Calu3 (cell line): ENCODE measurements at regions not wholly inside any gene's neighbourhood (a gene's known extent, or its start where the extent isn't known, plus 50 kb on each side); places are given as distances from the start of the nearest gene placed in this dataset.

Source experiments
- BruUV-seq: library from RNA; stranded (reverse); fragments of 400-500 nt; replicated peaks from 2 replicates; lab custom pipeline; 2021; lab: Mats Ljungman, UMichigan
- CTCF ChIA-PET: fragments of 300-600 bp; sonication (Branson Sonifier 250); formaldehyde crosslinking; loops from one replicate; lab custom pipeline; 2022; ENCODE audit warnings: antibody characterized with exemption; lab: Charles Lee
- DNase-seq: peaks from one replicate; pipeline ENCODE4 v3.0.0; 2022
- H3K27ac Mint-ChIP-seq: one replicate; pipeline ENCODE4 v1.8.0; 2022; ENCODE audit warnings: mixed read lengths; ENCODE audit not compliant: unreplicated experiment
- H3K27me3 Mint-ChIP-seq: one replicate; pipeline ENCODE4 v1.8.0; 2022; ENCODE audit warnings: mixed read lengths; ENCODE audit not compliant: unreplicated experiment
- H3K36me3 Mint-ChIP-seq: one replicate; pipeline ENCODE4 v1.8.0; 2022; ENCODE audit warnings: mild to moderate bottlenecking, moderate library complexity, mixed read lengths; ENCODE audit not compliant: insufficient read depth, unreplicated experiment
- H3K4me1 Mint-ChIP-seq: one replicate; pipeline ENCODE4 v1.8.0; 2022; ENCODE audit warnings: mild to moderate bottlenecking, low read depth, mixed read lengths; ENCODE audit not compliant: unreplicated experiment
- H3K4me3 Mint-ChIP-seq: one replicate; pipeline ENCODE4 v1.8.0; 2022; ENCODE audit warnings: mild to moderate bottlenecking, low read depth, moderate library complexity, mixed read lengths; ENCODE audit not compliant: unreplicated experiment
- H3K9me3 Mint-ChIP-seq: one replicate; pipeline ENCODE4 v1.8.0; 2022; ENCODE audit warnings: low read depth, mixed read lengths; ENCODE audit not compliant: unreplicated experiment
- CTCF ChIP-seq: fragments of 200-600 bp; IDR thresholded peaks from one replicate; pipeline ENCODE4 v1.8.0; 2022; ENCODE audit warnings: antibody characterized with exemption; ENCODE audit not compliant: unreplicated experiment
- intact Hi-C: fragments of 100-400 bp; cut with micrococcal nuclease; formaldehyde crosslinking; loops from one replicate; pipeline ENCODE4 v1.10.0; 2022; ENCODE audit not compliant: unreplicated experiment

GRCh38 chr2:67565262-67565661, 168.1 kb downstream of the ETAA1 start:
- Mint-ChIP-seq H3K4me3 (no peak overlapping the region), H3K27ac (no peak overlapping the region), H3K9me3 (peaks cover 18% of the 10 kb centered on the region), H3K27me3 (no peaks in the 10 kb centered on the region), H3K36me3 (no peaks in the 10 kb centered on the region), H3K4me1 (peaks cover 51% of the 10 kb centered on the region)
- CTCF ChIA-PET: no interaction called here
- DNase-seq: no peak
- intact Hi-C loops: no loop called here
- TF ChIP-seq CTCF: no peak
- BruUV-seq: no TSS peak

GRCh38 chr2:67565761-67566160, 168.6 kb downstream of the ETAA1 start:
- peak; percentile 33 for DNase-seq
- intact Hi-C loops: no loop called here
- CTCF ChIA-PET: no interaction called here
- no peak for TF ChIP-seq CTCF
- BruUV-seq: no TSS peak
- peaks cover 46% of the 10 kb centered on the region for H3K4me1 Mint-ChIP-seq
- peaks cover 18% of the 10 kb centered on the region for H3K9me3 Mint-ChIP-seq
- no peak overlapping the region for H3K27ac Mint-ChIP-seq
- H3K4me3 Mint-ChIP-seq: no peak overlapping the region
- H3K27me3 Mint-ChIP-seq: no peaks in the 10 kb centered on the region
- H3K36me3 Mint-ChIP-seq: no peaks in the 10 kb centered on the region

- H3K27ac Mint-ChIP-seq: peak overlapping the region; percentile 38
- H3K9me3 Mint-ChIP-seq: peaks cover 18% of the 10 kb centered on the region
- CTCF ChIA-PET: no interaction called here
- intact Hi-C loops: no loop called here
- no peak for TF ChIP-seq CTCF
- H3K27me3 Mint-ChIP-seq: no peaks in the 10 kb centered on the region
- no peaks in the 10 kb centered on the region for H3K36me3 Mint-ChIP-seq
- H3K4me1 Mint-ChIP-seq: peaks cover 41% of the 10 kb centered on the region
- no TSS peak for BruUV-seq
- DNase-seq: peak; percentile 23
- no peak overlapping the region for H3K4me3 Mint-ChIP-seq
These were observed 169.2 kb downstream of the ETAA1 start for GRCh38 chr2:67566285-67566684.

GRCh38 chr2:67566958-67567635, 170.0 kb downstream of the ETAA1 start:
- no peaks in the 10 kb centered on the region for H3K27me3 Mint-ChIP-seq
- peaks cover 18% of the 10 kb centered on the region for H3K9me3 Mint-ChIP-seq
- BruUV-seq: no TSS peak
- no peak for DNase-seq
- intact Hi-C loops: no loop called here
- CTCF ChIA-PET: no interaction called here
- peaks cover 38% of the 10 kb centered on the region for H3K4me1 Mint-ChIP-seq
- TF ChIP-seq CTCF: no peak
- peaks cover 4% of the 10 kb centered on the region for H3K36me3 Mint-ChIP-seq
- peak overlapping the region; percentile 38 for H3K27ac Mint-ChIP-seq
- no peak overlapping the region for H3K4me3 Mint-ChIP-seq
